Neural cell (in vitro differentiated cells): ENCODE measurements at regions not wholly inside any gene's neighbourhood (a gene's known extent, or its start where the extent isn't known, plus 50 kb on each side); places are given as distances from the start of the nearest gene placed in this dataset.
"Not testable (repeated sequence)": the region's sequence is repeated elsewhere in the genome, so short reads cannot be mapped to it uniquely, and the experiment has no call there.

ENCODE experiments used
- H2AFZ ChIP-seq: fragments of 200-600, 300-800 bp; sonication (generic), shearing (Covaris generic); 2 replicates; pipeline ENCODE4 v1.6.0; 2014; ENCODE audit warnings: low read depth, mild to moderate bottlenecking, antibody characterized with exemption, low read length, moderate library complexity
- H3F3A ChIP-seq: fragments of 200-600 bp; shearing (Covaris generic); 2 replicates; pipeline ENCODE4 v1.6.1; 2016; ENCODE audit warnings: mild to moderate bottlenecking, moderate library complexity, mixed read lengths, antibody characterized with exemption, low read length; ENCODE audit not compliant: insufficient read depth, poor library complexity, severe bottlenecking
- H3K27ac ChIP-seq: fragments of 200-600, 300-800 bp; sonication (generic), shearing (Covaris generic); 2 replicates; pipeline ENCODE4 v1.5.1; 2014; ENCODE audit warnings: mild to moderate bottlenecking, low read length, moderate library complexity
- H3K27me3 ChIP-seq: fragments of 300-800, 200-600 bp; sonication (generic), shearing (Covaris generic); 2 replicates; pipeline ENCODE4 v1.6.0; 2014; ENCODE audit warnings: mild to moderate bottlenecking, low read depth, low read length, moderate library complexity; ENCODE audit not compliant: insufficient read depth
- H3K36me3 ChIP-seq: fragments of 300-800, 200-600 bp; sonication (generic), shearing (Covaris generic); 2 replicates; pipeline ENCODE4 v1.5.1; 2014; ENCODE audit warnings: mild to moderate bottlenecking, antibody characterized with exemption, low read length, moderate library complexity; ENCODE audit not compliant: insufficient read depth
- H3K4me2 ChIP-seq: fragments of 300-800, 200-600 bp; sonication (generic), shearing (Covaris generic); 2 replicates; pipeline ENCODE4 v1.6.0; 2014; ENCODE audit warnings: mild to moderate bottlenecking, low read length
- H3K4me3 ChIP-seq: fragments of 300-800, 200-600 bp; sonication (generic), shearing (Covaris generic); 2 replicates; pipeline ENCODE4 v1.5.1; 2014; ENCODE audit warnings: mild to moderate bottlenecking, low read length, moderate library complexity
- H3K79me2 ChIP-seq: fragments of 200-600 bp; shearing (Covaris generic); replicated peaks from 2 replicates; pipeline ENCODE4 v1.6.0; 2014; ENCODE audit warnings: mild to moderate bottlenecking, low read length, moderate library complexity; ENCODE audit not compliant: insufficient read depth
- H3K9ac ChIP-seq: fragments of 300-800, 200-600 bp; sonication (generic), shearing (Covaris generic); 2 replicates; pipeline ENCODE4 v1.6.1; 2016; ENCODE audit warnings: mild to moderate bottlenecking, low read length, mixed read lengths
- H3K9me2 ChIP-seq: fragments of 200-600 bp; shearing (Covaris generic); 2 replicates; pipeline ENCODE4 v1.6.1; 2016; ENCODE audit warnings: mild to moderate bottlenecking, low read length, mixed read lengths; ENCODE audit not compliant: insufficient read depth
- H3K9me3 ChIP-seq: fragments of 200-600, 300-800 bp; sonication (generic), shearing (Covaris generic); 2 replicates; pipeline ENCODE4 v1.6.1; 2016; ENCODE audit warnings: mild to moderate bottlenecking, mixed run types, low read length, moderate library complexity, mixed read lengths
- H4K20me1 ChIP-seq: fragments of 200-600 bp; shearing (Covaris generic); 2 replicates; pipeline ENCODE4 v1.6.1; 2016; ENCODE audit warnings: mild to moderate bottlenecking, mixed run types; ENCODE audit not compliant: insufficient read depth

DNA sequence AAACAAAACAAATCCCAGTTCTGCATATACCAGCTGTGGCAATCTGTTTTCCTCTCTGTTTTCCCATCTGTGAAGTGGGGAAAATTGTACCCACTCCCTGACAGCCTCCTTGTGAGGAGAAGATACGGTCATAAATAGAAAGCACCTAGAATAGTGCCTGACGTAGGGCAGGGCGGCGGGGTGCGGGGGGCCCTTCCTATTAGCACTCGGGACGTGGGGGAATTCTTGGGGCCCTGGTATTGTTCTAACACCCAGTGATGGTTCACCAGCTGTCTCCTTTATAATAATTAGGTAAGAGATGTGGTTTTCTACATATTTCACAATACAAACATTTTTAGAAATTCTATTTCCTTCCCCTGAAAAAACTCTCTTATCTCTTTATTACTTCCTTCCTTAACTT lies 93.4 kb downstream of the NSUN5 start:
- not testable (repeated sequence) for H3K36me3 ChIP-seq, H3K79me2 ChIP-seq

GRCh38 chr7:73214471-73214870 lies 94.2 kb downstream of the NSUN5 start:
- H3K27me3 ChIP-seq, H3K9ac ChIP-seq, H3K79me2 ChIP-seq, H4K20me1 ChIP-seq, H2AFZ ChIP-seq, H3K9me2 ChIP-seq, H3K36me3 ChIP-seq, H3K4me3 ChIP-seq, H3K4me2 ChIP-seq, H3K9me3 ChIP-seq, H3K27ac ChIP-seq, H3F3A ChIP-seq: not testable (repeated sequence)

More for the DNA sequence above, 93.4 kb downstream of the NSUN5 start:
- H2AFZ ChIP-seq, H3K9me2 ChIP-seq, H3K27me3 ChIP-seq, H3K9ac ChIP-seq, H3F3A ChIP-seq, H3K4me3 ChIP-seq, H3K4me2 ChIP-seq, H3K9me3 ChIP-seq, H4K20me1 ChIP-seq, H3K27ac ChIP-seq: not testable (repeated sequence)

DNA sequence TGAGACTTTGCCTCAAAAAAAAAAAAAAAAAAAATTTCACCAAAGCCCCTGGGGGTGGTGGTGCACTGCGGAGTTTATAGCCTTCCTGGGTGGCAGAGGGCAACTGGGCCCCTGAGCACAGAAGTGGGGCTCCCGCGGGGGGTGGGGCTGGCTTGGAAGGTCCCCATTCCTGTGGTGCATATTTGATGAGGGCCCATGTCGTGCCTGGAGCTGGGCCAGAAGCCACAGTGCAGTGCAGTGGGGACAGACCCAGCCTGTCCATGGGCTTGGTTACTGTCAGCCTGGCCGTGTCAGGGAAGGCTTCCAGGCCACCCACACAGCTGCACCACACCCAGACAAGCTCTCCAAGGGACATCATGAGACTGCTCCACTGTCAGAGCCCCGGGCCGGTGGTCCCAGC lies 95.5 kb downstream of the NSUN5 start:
- H3K36me3 ChIP-seq, H3F3A ChIP-seq, H3K27me3 ChIP-seq, H2AFZ ChIP-seq, H3K27ac ChIP-seq, H3K4me3 ChIP-seq, H3K4me2 ChIP-seq, H3K9me3 ChIP-seq, H4K20me1 ChIP-seq, H3K79me2 ChIP-seq, H3K9me2 ChIP-seq, H3K9ac ChIP-seq: not testable (repeated sequence)

- not testable (repeated sequence) for H3K27ac ChIP-seq, H3K4me3 ChIP-seq, H3K9ac ChIP-seq, H3K9me2 ChIP-seq, H3K27me3 ChIP-seq, H2AFZ ChIP-seq, H3K9me3 ChIP-seq, H3K36me3 ChIP-seq, H3K4me2 ChIP-seq, H3K79me2 ChIP-seq, H4K20me1 ChIP-seq, H3F3A ChIP-seq
These were observed 103.0 kb downstream of the NSUN5 start for GRCh38 chr7:73205594-73205993.

DNA sequence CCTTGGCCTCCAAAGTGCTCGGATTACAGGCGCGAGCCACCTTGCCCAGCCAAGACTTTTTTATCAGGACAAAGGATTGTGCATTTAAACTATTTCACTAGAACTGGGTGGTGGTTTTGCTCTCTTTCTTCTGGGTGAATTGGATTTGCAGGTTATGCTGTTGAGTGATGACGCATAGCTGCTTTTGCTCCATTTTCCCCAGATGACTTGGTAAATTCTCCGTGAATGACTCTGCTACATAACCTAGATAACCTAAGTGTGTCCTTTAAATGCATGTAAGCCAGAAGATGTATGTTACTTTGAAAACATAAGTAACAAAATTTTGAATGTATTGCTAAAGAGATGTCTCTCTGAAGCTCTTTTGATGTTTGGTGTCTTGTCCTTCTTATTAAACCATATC lies 103.7 kb downstream of the NSUN5 start:
- H2AFZ ChIP-seq, H3K79me2 ChIP-seq, H4K20me1 ChIP-seq, H3K36me3 ChIP-seq, H3K4me2 ChIP-seq, H3K27ac ChIP-seq, H3K9me3 ChIP-seq, H3K9ac ChIP-seq, H3K4me3 ChIP-seq, H3F3A ChIP-seq, H3K27me3 ChIP-seq, H3K9me2 ChIP-seq: not testable (repeated sequence)

- not testable (repeated sequence) for H4K20me1 ChIP-seq, H3K9me2 ChIP-seq, H3K4me3 ChIP-seq, H2AFZ ChIP-seq, H3K9me3 ChIP-seq, H3K36me3 ChIP-seq, H3K9ac ChIP-seq, H3K79me2 ChIP-seq, H3K27ac ChIP-seq, H3F3A ChIP-seq, H3K4me2 ChIP-seq, H3K27me3 ChIP-seq
These were observed 105.3 kb downstream of the NSUN5 start for GRCh38 chr7:73203312-73203711.

DNA sequence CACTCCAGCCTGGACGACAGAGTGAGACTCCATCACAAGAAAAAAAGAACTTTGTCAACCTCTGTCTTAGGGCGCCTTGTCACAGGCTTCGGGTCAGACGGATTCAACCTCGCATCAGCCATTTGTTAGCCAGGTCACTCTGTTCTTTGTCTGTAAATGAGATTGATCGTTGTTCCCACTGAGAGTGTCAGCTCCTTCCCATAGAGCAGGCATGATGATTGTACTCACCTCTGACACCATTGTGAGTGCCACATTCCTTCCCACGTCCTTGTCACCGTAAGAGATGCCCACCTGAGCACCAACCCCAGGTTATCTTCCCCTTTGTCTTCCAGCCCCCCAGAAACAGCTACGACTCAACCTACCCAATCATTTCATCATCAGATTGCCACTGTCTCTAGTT lies 107.4 kb downstream of the NSUN5 start:
- not testable (repeated sequence) for H3F3A ChIP-seq, H3K9ac ChIP-seq, H3K27ac ChIP-seq, H3K79me2 ChIP-seq, H3K9me2 ChIP-seq, H2AFZ ChIP-seq, H3K4me2 ChIP-seq, H4K20me1 ChIP-seq, H3K27me3 ChIP-seq, H3K36me3 ChIP-seq, H3K4me3 ChIP-seq, H3K9me3 ChIP-seq

- H3K9me2 ChIP-seq, H3K27me3 ChIP-seq, H3K79me2 ChIP-seq, H3K9ac ChIP-seq, H2AFZ ChIP-seq, H3K4me3 ChIP-seq, H3K36me3 ChIP-seq, H3F3A ChIP-seq, H3K9me3 ChIP-seq, H3K4me2 ChIP-seq, H3K27ac ChIP-seq, H4K20me1 ChIP-seq: not testable (repeated sequence)
These were observed 108.0 kb downstream of the NSUN5 start for GRCh38 chr7:73200518-73201099.
